Osteoblast (primary cell): ENCODE measurements at regions not wholly inside any gene's neighbourhood (a gene's known extent, or its start where the extent isn't known, plus 50 kb on each side); places are given as distances from the start of the nearest gene placed in this dataset.

Source experiments
- DNase-seq: peaks from one replicate; pipeline ENCODE4 v3.0.0; 2011; ENCODE audit warnings: low spot score, mixed read lengths; ENCODE audit not compliant: insufficient read length; ENCODE audit errors: missing footprints
- H2AFZ ChIP-seq: 2 replicates; pipeline ENCODE4 v1.6.0; 2011; ENCODE audit warnings: mild to moderate bottlenecking, low read length
- H3K27ac ChIP-seq: 2 replicates; pipeline ENCODE4 v1.5.1; 2011; ENCODE audit warnings: mild to moderate bottlenecking, low read depth, low read length, moderate library complexity
- H3K27me3 ChIP-seq: 2 replicates; pipeline ENCODE4 v1.6.0; 2012; ENCODE audit warnings: mild to moderate bottlenecking, control low read depth, inconsistent platforms, low read length, moderate library complexity; ENCODE audit not compliant: insufficient read depth
- H3K36me3 ChIP-seq: 2 replicates; pipeline ENCODE4 v1.5.1; 2011; ENCODE audit warnings: mild to moderate bottlenecking, low read length, control low read depth, moderate library complexity; ENCODE audit not compliant: insufficient read depth
- H3K4me1 ChIP-seq: 2 replicates; pipeline ENCODE4 v1.5.1; 2011; ENCODE audit warnings: mild to moderate bottlenecking, low read length, control low read depth, moderate library complexity; ENCODE audit not compliant: insufficient read depth
- H3K4me2 ChIP-seq: 2 replicates; pipeline ENCODE4 v1.6.0; 2011; ENCODE audit warnings: mild to moderate bottlenecking, low read length; ENCODE audit not compliant: insufficient read depth
- H3K4me3 ChIP-seq: fragments of 200-600 bp; sonication (generic); 3 replicates; pipeline ENCODE4 v1.5.1; 2012; ENCODE audit warnings: mild to moderate bottlenecking, low read length, inconsistent platforms; ENCODE audit not compliant: insufficient read depth
- H3K79me2 ChIP-seq: 2 replicates; pipeline ENCODE4 v1.6.0; 2012; ENCODE audit warnings: mild to moderate bottlenecking, low read length, control low read depth, inconsistent platforms; ENCODE audit not compliant: insufficient read depth
- H3K9me3 ChIP-seq: 2 replicates; pipeline ENCODE4 v1.5.1; 2011; ENCODE audit warnings: low read depth, low read length, control low read depth
- H4K20me1 ChIP-seq: 2 replicates; pipeline ENCODE4 v1.6.0; 2012; ENCODE audit warnings: mild to moderate bottlenecking, low read length, control low read depth; ENCODE audit not compliant: insufficient read depth
- CTCF ChIP-seq: IDR thresholded peaks from 2 replicates; pipeline ENCODE4 v1.5.1; 2011; ENCODE audit warnings: mild to moderate bottlenecking, low read depth, low read length, moderate library complexity; ENCODE audit errors: extremely low read depth

GRCh38 chr1:221373795-221374194 lies 368.1 kb downstream of the DUSP10 start:
- Histone ChIP-seq H3K27me3 (no peaks in the 10 kb centered on the region), H3K79me2 (no peaks in the 10 kb centered on the region), H3K4me1 (no peaks in the 10 kb centered on the region), H3K27ac (no peak overlapping the region), H3K9me3 (no peaks in the 10 kb centered on the region), H4K20me1 (no peaks in the 10 kb centered on the region), H3K36me3 (no peaks in the 10 kb centered on the region), H3K4me2 (no peak overlapping the region), H2AFZ (no peak overlapping the region), H3K4me3 (no peak overlapping the region)
- DNase-seq = no peak
- TF ChIP-seq CTCF = no peak

- Histone ChIP-seq H3K9me3 (no peaks in the 10 kb centered on the region), H3K27me3 (no peaks in the 10 kb centered on the region), H3K27ac (no peak overlapping the region), H3K36me3 (no peaks in the 10 kb centered on the region), H3K79me2 (no peaks in the 10 kb centered on the region), H3K4me2 (no peak overlapping the region), H3K4me1 (no peaks in the 10 kb centered on the region), H4K20me1 (no peaks in the 10 kb centered on the region), H3K4me3 (no peak overlapping the region), H2AFZ (no peak overlapping the region)
- no peak for DNase-seq
- TF ChIP-seq CTCF = no peak
These were observed 365.6 kb downstream of the DUSP10 start for GRCh38 chr1:221376286-221376685.

GRCh38 chr1:221381910-221382623 lies 359.8 kb downstream of the DUSP10 start:
- no peaks in the 10 kb centered on the region for H3K9me3 ChIP-seq
- no peak overlapping the region for H3K4me3 ChIP-seq
- H2AFZ ChIP-seq = peak overlapping the region; percentile 53
- TF ChIP-seq CTCF = no peak
- H3K4me1 ChIP-seq = peaks cover 8% of the 10 kb centered on the region
- no peaks in the 10 kb centered on the region for H3K27me3 ChIP-seq
- H3K27ac ChIP-seq = peak overlapping the region; percentile 62
- H3K36me3 ChIP-seq = no peaks in the 10 kb centered on the region
- no peaks in the 10 kb centered on the region for H4K20me1 ChIP-seq
- DNase-seq = peak; percentile 23
- no peaks in the 10 kb centered on the region for H3K79me2 ChIP-seq
- peak overlapping the region; percentile 18 for H3K4me2 ChIP-seq

GRCh38 chr1:221392453-221392852 lies 349.4 kb downstream of the DUSP10 start:
- Histone ChIP-seq H3K4me3 (no peak overlapping the region), H3K36me3 (no peaks in the 10 kb centered on the region)
- TF ChIP-seq CTCF = no peak

More at GRCh38 chr1:221392453-221392852, 349.4 kb downstream of the DUSP10 start:
- no peak overlapping the region for H2AFZ ChIP-seq
- no peaks in the 10 kb centered on the region for H4K20me1 ChIP-seq
- DNase-seq = peak; percentile 59
- no peak overlapping the region for H3K4me2 ChIP-seq
- H3K27me3 ChIP-seq = no peaks in the 10 kb centered on the region
- H3K79me2 ChIP-seq = no peaks in the 10 kb centered on the region
- peaks cover 21% of the 10 kb centered on the region for H3K4me1 ChIP-seq
- H3K27ac ChIP-seq = peak overlapping the region; percentile 62
- no peaks in the 10 kb centered on the region for H3K9me3 ChIP-seq
